ENCODE measurements at regions not wholly inside any gene's neighbourhood (a gene's known extent, or its start where the extent isn't known, plus 50 kb on each side); places are given as distances from the start of the nearest gene placed in this dataset.
A peak's percentile ranks its signal among the peaks of the same experiment; 100 is the strongest.
"Not testable (repeated sequence)": the region's sequence is repeated elsewhere in the genome, so short reads cannot be mapped to it uniquely, and the experiment has no call there.

DNA sequence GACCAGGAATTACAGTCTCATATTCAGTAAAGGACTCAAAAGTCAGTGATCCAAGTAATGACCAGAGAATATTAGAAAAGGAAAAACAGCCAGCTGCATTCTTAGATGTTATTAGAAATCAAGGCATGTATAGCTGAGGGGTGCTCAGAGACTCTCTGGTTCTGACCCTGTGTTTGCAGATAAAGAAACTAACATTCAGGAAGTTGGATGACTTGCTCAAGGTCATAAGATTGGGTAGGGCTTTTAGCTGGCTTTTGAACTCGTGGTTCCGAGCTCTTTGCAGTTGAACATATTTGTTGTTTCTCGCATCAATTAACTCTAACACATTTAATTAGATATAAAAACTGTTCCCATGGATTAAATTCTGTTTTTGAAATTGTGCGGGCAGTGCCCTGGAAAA, 62.5 kb upstream of the ENPP6 start:
- no peak for DNase-seq

DNA sequence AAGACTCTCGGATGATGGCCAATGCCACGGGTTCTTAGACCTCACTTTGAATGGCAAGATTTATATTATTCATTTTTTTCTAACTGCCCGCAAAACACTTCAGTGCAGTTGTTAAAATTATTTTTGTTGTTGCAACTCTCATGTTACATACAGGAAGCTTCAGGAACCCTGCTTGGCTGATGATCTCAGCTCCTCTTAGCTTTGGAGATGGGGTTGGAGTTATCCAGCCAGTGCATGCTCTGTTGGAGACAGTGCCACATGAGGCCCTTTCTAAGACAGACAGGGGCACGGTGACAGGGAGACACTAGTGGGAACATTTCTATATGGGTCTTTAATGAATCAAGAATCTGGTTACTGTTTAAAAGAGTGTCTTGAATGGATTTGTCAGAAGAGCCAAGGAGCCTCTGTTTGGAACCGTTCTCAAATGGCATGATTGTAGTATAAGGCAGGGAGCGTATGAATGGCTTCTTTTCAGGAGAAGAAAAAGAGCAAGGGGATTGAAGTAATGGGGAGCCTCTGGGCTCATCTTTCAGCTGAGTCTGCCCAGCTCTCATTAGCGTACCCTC, 61.9 kb upstream of the ENPP6 start:
- no peak for DNase-seq

DNA sequence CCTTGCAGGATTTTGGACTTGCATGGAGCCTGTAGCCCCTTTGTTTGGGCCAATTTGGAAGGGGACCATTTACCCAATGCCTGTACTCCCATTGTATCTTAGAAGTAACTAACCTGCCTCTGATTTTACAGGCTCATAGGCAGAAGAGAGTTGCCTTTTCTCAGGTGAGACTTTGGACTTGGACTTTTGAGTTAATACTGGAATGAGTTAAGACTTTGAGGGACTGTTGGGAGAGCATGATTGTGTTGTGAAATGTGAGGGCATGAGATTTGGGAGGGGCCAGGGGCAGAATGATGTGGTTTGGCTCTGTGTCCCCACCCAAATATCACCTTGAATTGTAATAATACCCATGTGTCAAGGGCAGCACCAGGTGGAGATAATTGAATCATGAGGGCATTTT, 60.1 kb upstream of the ENPP6 start:
- not testable (repeated sequence) for DNase-seq

DNA sequence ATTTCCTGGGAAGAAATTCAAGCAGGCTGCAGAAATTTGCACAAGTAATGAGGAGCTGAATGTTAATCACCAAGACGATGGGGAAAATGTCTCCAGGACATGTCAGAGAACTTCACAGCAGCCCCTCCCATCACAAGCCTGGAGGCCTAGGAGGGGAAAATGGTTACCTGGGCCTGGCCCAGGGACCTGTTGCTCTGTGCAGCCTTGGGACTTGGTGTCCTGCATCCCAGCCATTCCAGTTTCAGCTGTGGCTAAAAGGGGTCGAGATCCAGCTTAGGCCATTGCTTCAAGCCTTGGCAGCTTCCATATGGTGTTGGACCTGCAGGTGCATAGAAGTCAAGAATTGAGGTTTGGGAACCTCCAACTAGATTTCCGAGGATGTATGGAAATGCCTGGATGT, 59.3 kb upstream of the ENPP6 start:
- not testable (repeated sequence) for DNase-seq

DNA sequence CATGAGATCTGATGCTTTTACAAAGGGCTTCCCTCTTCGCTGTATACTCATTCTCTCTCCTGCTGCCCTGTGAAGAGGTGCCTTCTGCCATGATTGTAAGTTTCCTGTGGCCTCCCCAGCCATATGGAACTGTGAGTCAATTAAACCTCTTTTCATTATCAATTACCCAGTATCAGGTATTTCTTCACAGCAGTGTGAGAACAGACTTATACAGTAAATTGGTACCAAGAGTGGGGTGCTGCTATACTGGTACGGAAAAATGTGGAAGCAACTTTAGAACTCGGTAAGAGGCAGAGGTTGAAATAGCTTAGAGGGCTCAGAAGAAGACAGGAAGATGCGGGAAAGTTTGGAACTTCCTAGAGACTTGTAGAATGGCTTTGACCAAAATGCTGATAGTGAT, 58.7 kb upstream of the ENPP6 start:
- not testable (repeated sequence) for DNase-seq

DNA sequence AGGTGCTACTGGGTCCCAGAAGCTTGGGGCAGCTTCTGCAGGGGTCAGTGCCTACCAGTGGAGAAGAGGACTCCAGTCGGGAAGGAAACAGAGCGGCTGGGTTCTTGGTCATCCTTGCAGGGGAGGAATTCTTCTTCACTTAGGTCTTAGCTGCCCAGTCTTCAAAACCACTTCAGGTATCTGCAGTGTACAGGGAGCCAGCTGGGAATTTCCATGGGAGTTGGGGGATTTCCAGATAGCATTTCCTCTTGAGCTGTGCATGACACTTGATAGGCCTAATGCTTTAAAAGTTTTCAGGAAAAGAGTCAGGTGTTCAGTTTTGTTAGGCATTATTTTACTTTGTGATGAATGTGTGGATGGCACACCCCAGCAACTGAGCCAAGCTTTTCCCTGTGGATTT, 58.1 kb upstream of the ENPP6 start:
- DNase-seq = no peak

DNA sequence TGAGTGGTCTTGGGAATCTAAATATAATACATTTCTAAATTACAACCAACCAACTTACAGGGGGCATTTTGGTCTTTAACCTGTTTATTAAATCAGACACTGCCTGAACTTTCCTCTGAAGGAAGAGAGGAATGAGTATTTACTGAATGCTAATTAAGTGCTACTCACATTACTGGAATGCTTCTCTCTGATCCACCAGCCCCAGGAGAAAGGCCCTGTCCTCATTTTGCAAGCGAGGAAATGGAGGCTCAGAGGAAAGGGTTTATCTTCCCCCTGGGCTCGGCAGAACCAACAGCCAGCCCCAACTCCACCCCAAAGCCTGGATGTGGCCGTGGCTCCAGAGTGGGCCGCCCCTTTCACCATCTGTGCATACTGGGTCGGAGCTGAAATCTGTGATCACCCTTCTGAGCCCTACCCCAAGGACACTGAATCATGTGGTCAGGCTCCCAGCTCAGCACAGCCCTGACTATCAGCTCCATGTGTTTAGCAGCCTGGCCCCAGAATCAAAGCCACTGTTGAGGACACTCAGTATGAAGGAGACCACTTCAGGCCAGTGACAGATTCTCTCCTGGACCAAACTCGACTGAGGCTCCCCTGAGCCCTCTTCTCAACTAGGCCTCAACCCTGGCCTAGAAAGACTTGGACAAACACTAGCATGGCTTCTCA, 56.7 kb upstream of the ENPP6 start:
- no peak for DNase-seq

DNA sequence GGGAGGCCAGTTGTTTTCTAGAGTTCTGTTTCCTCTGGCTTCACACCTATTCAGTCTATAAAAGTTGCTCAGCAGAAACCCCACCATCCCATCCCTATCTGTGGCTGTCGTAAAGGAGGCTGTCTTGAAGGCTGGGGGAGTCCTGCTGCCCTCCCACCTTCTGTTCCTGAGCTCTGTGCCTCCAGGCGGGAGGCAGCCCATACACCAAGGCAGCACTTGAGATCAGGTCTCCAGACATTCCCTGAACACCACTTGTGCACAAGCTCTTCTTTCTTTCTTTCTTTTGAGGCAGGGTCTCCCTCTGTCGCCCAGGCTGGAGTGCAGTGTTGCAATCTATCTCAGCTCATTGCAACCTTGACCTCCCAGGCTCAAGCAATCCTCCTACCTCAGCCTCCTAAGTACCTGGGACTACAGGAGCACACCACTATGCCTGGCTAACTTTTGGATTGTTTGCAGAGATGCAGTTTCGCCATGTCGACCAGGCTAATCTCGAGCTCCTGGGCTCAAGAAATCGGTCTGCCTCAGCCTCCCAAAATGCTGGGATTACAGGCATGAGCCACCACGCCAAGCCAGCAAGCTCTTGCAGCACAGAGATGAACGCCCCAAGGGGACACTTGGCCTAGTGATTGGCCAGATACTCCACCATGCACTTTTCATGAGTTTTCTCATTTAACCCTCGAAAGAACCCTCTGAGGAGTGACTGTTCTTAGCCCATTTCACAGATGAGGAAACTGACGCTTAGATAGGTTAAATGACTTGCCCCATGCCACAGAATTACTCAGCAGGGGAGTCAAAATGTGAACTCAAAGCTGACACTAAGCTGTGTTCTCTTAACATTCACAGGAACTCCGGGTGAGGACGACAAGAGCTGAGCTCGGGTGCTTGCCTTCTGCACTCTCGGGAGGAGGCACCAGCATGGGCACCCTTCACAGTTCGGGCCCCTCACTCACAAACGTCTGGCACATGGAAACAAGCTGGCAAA, 55.8 kb upstream of the ENPP6 start:
- DNase-seq = no peak

DNA sequence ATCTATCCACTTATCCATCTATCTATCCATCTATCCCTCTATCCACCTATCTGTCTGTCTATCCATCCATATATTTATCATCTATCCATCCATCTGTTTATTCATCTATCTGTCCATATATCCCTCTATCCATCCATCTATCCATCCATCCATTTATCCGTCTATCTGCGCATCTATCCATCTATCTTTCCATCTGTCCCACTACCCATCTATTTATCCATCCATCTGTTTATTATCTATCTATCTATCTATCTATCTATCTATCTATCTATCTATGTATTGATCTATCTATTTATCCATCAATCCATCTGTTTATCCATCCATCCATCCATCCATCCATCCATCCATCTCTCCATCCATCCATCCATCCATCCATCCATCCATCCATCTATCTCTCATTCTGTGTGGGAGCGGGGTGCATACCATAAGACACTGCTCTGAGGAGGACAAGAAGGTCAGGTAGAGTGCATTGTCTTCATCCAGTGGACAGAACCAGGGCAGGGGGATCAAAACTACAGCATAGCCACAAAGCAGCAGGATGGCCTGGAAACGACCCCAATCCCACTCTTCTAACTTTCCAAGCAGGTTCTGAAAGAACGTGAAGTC, 53.2 kb upstream of the ENPP6 start:
- no peak for DNase-seq

DNA sequence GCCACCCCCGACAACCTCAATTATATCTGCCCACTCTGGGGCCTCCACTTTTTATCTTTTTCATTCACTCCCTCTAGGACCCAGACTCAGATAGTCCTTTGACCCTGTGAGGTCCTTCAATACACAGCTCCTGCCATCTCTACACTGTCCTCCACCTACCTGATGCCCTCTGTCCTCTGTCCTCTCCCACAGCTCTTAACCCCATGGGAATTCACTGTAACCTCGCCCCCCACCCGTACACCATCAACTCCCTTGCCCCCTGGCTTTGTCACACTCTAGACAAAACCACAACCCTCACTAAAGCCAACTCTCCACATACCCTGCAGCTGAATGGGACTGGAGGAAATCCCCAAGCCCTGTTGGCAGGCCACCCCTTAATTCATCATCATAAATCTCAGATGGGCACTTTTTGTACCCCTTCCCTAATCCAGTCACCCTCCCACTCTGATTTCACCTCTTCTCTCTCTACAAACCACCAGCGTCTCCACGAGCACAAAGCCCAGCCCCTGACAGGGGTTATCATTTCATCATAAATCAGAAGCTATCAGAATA, 52.3 kb upstream of the ENPP6 start:
- no peak for DNase-seq

DNA sequence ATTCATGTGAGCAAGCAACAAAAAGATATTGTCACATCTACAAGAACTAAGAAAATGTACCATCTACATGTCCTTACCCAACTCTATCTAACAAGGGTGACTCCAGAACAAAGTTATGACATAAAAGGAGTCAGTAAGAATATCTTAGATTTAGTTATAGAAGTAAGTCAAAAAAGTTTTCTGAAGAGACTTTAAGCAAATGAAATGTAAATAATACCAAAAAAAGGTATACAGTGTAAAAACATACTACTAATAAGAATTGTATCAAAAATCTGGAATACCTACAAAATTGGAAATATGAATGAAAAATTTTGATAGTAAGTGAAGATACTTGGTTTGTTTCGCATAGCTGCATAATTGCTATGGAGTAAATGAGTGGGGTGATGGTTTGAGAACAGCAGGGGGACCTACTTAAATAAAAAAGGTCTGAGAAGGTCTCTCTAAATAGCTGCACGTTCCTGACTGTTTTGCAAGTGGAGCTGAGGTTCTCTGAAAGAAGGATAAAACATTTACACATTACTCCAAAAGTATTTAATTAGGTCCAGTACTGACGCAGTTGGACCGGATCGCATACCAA, 51.0 kb upstream of the ENPP6 start:
- no peak for DNase-seq

DNA sequence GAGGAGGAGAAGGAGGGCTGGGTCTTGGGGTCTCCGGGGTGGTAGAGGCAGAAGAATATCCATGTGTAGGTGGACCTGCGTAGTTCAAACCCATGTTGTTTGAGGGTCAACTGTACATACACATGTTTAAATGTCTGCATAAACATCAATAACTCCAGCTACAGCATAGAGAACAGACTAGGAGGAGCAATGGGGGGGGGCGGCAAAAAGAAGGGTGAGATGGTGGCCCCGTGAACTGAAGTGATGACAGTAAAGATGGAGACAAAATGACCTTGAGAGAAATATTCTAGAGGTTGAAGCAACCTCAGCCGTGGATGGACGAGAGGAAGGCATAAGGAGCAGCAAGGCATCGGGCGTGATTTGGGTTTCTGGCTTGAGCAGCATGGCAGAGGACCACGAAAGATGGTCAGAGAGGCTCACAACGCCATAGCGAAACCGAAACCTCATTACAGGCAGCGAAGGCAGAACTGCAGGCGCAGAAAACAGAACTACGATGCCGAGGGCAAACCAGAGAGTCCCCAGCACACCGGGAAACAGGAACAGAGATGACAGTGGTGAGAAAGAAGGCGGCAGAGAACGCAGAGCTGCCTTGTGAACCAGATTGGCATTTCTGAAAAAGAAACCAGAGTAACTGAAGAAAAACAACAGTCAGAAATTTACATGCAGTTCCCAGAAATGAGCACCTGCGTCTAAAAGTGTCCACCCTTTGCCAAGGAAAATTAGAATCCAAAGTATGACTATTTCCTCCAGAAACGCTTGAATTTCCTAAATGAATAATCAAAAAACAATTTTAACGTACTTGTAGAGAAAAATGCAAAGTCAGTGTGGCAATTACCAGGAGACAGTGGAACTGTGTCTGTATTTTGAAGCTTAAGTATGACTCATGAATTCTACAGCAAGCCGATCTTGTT, 50.3 kb upstream of the ENPP6 start:
- peak; percentile 43 to 49 (median 46) for DNase-seq
